AG04450 (cell line): ENCODE measurements at regions not wholly inside any gene's neighbourhood (a gene's known extent, or its start where the extent isn't known, plus 50 kb on each side); places are given as distances from the start of the nearest gene placed in this dataset.

Experiments used
- CTCF ChIA-PET: fragments of 300-600, 350-600 bp; formaldehyde crosslinking; extraction: SDS; loops from one replicate; lab custom pipeline; 2022; ENCODE audit warnings: antibody characterized with exemption, inconsistent platforms; lab: Charles Lee
- POLR2A ChIA-PET: fragments of 350-600 bp; formaldehyde crosslinking; extraction: SDS; loops from one replicate; lab custom pipeline; 2021; ENCODE audit warnings: antibody characterized with exemption, inconsistent platforms; lab: Yijun Ruan, JAX
- DNase-seq: peaks from one replicate; pipeline ENCODE4 v3.0.0-alpha.2; 2011; ENCODE audit warnings: low read depth, low spot score
- H3K27ac ChIP-seq: one replicate; pipeline ENCODE4 v1.5.1; 2012; ENCODE audit warnings: low read depth, low read length, control low read depth
- H3K27me3 ChIP-seq: one replicate; pipeline ENCODE4 v1.6.0; 2012; ENCODE audit warnings: low read length; ENCODE audit not compliant: control insufficient read depth, insufficient read depth
- H3K4me3 ChIP-seq: 2 replicates; pipeline ENCODE4 v1.5.1; 2011; ENCODE audit warnings: mild to moderate bottlenecking, low read depth, low read length, control low read depth
- H3K9me3 ChIP-seq: 2 replicates; pipeline ENCODE4 v1.5.1; 2012; ENCODE audit warnings: low read length; ENCODE audit not compliant: control insufficient read depth, insufficient read depth
- TF ChIP-seq, protein P1 (sequence below): IDR thresholded peaks from 2 replicates; pipeline ENCODE4 v1.5.1; 2011; ENCODE audit warnings: low read depth, low read length, control low read depth, inconsistent platforms

DNA sequence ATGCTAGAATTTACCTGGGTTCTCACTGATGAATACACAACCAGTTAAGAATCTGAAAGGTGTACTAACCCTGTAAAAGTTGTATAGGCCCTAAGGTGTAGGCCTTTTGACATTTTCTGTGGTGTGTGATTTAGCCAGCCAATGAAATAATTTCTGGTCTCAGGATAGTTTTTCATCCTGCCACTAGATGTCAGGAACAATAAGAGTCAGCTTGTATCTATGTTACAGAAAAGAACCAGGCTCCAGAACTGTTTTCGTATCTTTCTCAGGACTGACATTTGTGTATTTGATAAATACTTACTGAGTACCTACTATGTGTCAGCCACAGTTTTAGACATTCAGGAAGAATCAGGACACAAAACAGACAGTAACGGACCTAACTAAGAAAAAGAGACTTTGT, 673.6 kb upstream of the TENM3 start:
- Histone ChIP-seq H3K4me3 (no peak overlapping the region), H3K27ac (no peak overlapping the region), H3K9me3 (no peaks in the 10 kb centered on the region), H3K27me3 (no peaks in the 10 kb centered on the region)
- ChIA-PET POLR2A (no interaction called here), CTCF (interaction anchor here (0.6 to 1.0 kb wide), 4 partner anchors 14 to 1237 kb away, joined by 3 to 4 read pairs (median 4); no protein-coding TSS in a partner anchor)
- peak; percentile 26 for DNase-seq
- TF ChIP-seq, protein P1, sequence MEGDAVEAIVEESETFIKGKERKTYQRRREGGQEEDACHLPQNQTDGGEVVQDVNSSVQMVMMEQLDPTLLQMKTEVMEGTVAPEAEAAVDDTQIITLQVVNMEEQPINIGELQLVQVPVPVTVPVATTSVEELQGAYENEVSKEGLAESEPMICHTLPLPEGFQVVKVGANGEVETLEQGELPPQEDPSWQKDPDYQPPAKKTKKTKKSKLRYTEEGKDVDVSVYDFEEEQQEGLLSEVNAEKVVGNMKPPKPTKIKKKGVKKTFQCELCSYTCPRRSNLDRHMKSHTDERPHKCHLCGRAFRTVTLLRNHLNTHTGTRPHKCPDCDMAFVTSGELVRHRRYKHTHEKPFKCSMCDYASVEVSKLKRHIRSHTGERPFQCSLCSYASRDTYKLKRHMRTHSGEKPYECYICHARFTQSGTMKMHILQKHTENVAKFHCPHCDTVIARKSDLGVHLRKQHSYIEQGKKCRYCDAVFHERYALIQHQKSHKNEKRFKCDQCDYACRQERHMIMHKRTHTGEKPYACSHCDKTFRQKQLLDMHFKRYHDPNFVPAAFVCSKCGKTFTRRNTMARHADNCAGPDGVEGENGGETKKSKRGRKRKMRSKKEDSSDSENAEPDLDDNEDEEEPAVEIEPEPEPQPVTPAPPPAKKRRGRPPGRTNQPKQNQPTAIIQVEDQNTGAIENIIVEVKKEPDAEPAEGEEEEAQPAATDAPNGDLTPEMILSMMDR = peak; percentile 78

DNA sequence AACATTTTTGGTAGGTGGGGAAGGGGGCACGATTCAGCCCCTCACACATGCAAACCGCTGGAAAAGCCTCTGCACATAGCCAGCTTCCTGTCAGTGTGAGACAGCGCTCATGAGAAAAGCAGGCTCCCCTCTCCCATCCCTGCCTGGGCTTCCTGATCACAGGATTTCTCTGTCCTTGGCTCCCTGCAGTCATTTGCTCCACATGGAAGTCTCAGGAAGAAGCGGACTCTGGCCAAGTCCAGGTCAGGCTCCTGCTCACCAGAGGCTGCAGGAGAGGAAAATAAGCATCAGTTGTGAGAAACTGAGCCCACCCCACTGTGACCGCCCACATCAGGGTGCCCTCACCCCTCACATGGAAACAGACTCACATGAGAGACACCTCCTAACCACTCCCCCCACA, 664.3 kb upstream of the TENM3 start:
- TF ChIP-seq, protein P1 = no peak
- Histone ChIP-seq H3K27ac (no peak overlapping the region), H3K9me3 (no peaks in the 10 kb centered on the region), H3K4me3 (no peak overlapping the region), H3K27me3 (no peaks in the 10 kb centered on the region)
- no peak for DNase-seq
- ChIA-PET POLR2A (no interaction called here), CTCF (no interaction called here)

DNA sequence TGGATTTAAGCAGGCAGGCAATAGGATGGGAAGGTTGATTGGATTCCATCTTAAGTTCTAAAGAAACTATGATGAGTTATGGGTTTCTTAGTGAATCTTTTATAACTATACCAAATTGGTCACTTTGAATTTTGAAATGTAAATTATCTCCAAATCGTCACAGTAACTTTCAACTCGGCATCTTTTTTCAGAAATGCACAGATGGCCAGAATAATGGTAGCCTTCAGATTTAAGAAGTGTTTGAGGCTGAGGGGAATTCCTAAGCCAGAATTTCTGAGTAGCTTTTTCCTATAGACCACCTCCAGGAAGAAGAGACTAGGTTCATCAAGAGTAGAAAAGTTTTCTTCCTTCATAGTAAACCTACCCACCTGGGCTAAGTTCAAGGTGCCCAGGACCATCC, 663.7 kb upstream of the TENM3 start:
- Histone ChIP-seq H3K4me3 (no peak overlapping the region), H3K27me3 (no peaks in the 10 kb centered on the region), H3K9me3 (no peaks in the 10 kb centered on the region), H3K27ac (no peak overlapping the region)
- POLR2A ChIA-PET = no interaction called here
- CTCF ChIA-PET = interaction anchor here (0.6 kb wide), 1 partner anchor 482 kb away, joined by 3 read pairs; no protein-coding TSS in a partner anchor
- no peak for DNase-seq
- TF ChIP-seq, protein P1 = no peak

DNA sequence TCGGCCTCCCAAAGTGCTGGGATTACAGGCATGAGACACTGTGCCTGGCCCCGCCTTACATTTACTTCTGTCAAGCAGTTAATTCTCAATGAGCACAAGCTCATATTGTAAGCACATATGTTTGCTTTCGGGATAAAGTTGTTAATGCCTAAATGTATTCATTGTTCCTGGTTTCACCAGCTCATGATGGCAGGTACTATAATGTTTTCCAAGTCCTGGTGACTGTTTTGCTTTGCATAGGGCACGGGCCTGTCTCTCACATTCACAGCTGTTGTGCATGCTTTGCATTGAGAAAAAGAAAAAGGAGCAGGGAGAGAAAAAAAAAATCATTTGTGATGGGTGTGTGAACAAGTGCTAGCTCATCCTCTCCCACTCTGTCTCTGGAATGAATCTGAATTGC, 661.2 kb upstream of the TENM3 start:
- POLR2A ChIA-PET = no interaction called here

DNA sequence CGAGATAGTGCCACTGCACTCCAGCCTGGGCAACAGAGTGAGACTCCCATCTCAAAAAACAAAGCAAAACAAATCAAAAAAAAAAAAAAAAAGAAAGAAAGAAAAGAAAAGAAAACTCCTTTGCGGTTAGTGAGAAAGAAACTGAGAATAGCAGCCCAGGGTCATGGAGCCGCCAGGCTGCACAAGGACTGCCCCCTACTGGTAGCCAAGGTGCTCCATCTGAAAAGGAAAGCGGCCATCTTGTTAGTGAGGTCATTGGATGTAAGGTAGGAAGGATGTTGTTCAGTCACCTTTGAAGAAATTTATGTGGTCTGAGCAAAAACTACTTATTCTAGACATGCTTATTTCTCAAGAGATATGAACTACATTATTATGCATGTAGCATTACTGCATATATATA, 660.6 kb upstream of the TENM3 start:
- TF ChIP-seq, protein P1 = 0 out of 2 replicates have a peak, but pooled peaks have one; percentile 7
- no peaks in the 10 kb centered on the region for H3K27me3 ChIP-seq
- no peaks in the 10 kb centered on the region for H3K9me3 ChIP-seq
- POLR2A ChIA-PET = no interaction called here
- H3K4me3 ChIP-seq = no peak overlapping the region
- H3K27ac ChIP-seq = no peak overlapping the region
- CTCF ChIA-PET = no interaction called here
- DNase-seq = no peak

More for the DNA sequence above, 661.2 kb upstream of the TENM3 start:
- Histone ChIP-seq H3K9me3 (no peaks in the 10 kb centered on the region), H3K4me3 (no peak overlapping the region), H3K27me3 (no peaks in the 10 kb centered on the region), H3K27ac (no peak overlapping the region)
- TF ChIP-seq, protein P1 = no peak
- DNase-seq = no peak
- CTCF ChIA-PET = no interaction called here
